ENCODE measurements at regions not wholly inside any gene's neighbourhood (a gene's known extent, or its start where the extent isn't known, plus 50 kb on each side); places are given as distances from the start of the nearest gene placed in this dataset.

DNA sequence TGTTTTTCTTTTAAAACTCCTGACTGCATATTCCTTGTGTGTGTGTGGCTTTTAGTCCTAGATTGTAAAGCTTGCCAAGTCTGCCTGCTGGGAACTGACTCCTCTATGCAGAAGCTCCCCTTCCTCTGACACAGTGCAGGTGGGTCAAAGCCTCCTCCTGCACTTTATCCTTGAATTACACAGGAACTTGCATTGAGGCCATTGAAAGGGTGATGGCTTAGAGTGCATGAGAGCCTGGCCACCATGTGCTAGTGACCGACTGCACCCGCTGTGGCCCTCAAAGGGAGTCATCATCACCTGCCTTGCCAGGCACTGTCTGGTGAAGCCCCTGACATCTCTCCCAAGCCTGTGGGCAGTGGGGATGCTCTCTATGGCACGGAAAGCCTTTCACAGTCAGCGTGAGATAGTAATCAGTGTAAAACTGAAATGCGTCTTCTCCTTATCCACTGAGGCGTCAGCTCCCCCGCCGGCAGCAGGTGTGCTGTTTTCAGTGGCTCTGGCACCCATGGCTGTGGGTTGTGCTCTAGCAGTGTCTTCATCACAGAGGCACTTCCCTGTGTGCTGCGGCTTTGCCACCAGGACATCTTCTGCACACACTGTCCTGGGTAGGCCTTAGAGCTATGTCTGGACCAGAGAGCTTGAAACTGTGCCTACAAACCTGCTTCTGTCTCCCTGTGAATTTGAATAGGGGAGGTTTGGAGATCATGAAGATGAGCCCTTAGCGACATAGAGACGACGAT, 87.9 kb downstream of the THBS2 start:
- no peak for DNase-seq (ENCODE audit: low read depth in 2 of 3, low spot score in 2 of 3)

DNA sequence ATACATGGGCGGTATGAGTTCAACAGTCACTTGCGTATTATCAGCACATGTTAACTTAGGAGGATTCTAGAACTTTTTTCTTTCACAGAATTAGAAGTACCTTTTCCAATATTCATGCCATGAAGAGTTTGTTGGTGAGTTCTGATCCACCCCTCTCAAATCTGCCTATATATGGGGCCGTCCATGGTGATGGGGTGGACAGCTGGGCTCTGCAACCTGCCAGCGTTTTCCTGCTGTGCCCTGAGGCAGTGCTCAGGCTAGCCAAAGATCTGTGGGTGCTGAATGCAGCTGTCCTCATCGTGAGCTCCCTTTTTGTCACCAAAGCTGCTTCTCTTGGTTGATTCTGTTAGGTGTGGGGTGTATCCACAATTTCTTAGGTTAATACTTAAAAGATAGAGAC, 88.7 kb downstream of the THBS2 start:
- DNase-seq (ENCODE audit: low read depth in 2 of 3, low spot score in 2 of 3) = no peak

- no peak for DNase-seq (ENCODE audit: low read depth in 2 of 3, low spot score in 2 of 3)
Observed at GRCh38 chr6:169164451-169164850, 89.2 kb downstream of the THBS2 start.

DNA sequence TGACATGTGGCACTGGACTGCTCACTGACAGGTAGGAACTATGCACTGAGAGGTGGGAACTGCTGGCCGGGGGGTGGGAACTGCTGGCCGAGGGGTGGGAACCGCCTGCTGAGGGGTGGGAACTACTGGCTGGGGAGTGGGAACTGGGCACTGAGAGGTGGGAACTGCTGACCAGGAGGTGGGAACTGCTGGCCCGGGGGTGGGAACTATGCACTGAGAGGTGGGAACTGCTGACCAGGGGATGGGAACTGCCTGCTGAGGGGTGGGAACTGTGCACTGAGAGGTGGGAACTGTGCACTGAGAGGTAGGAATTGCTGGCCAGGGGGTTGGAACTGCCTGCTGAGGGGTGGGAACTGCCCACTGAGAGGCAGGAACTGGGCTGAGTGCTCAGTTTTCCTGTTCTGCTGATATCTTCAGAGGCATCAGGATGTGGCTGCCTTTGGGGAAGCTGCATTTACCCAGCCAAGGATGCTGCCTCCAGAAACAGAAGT, 90.2 kb downstream of the THBS2 start:
- DNase-seq (ENCODE audit: low read depth in 2 of 3, low spot score in 2 of 3) = peak in 2 of 3 donors; percentile 22 to 62

GRCh38 chr6:169162752-169163407, 90.8 kb downstream of the THBS2 start:
- DNase-seq (ENCODE audit: low read depth in 2 of 3, low spot score in 2 of 3) = peak in 2 of 3 donors; percentile 3 to 15

GRCh38 chr6:169162249-169162648, 91.4 kb downstream of the THBS2 start:
- no peak for DNase-seq (ENCODE audit: low read depth in 2 of 3, low spot score in 2 of 3)

DNA sequence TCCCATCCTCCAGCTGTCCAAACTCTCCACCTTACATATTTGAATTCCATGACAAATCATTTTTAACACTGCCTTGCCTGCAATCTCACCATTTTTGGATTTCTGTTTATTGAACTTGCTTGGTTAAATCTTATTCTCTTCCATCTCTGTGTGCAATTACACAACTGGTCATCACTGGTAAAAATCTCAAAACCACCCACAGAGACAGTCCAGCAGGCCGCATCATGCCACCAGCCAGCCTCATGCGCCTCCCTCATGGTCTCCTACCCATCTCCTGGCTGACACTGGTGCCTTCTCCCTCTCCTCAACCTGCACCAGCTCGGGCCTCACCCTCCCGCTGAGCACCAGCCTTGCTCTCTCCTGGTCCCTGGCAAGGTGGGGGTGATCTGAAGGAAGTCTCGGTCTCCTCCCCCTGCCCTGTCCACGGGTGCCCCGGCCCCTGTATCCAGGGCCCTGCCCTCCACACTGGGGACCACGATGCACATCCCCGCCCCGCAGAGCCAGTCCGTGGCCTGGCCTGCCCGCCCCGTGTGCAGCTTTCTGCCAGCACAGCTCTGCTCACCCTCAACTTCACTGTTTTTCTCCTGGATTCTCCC, 92.0 kb downstream of the THBS2 start:
- no peak for DNase-seq (ENCODE audit: low read depth in 2 of 3, low spot score in 2 of 3)

DNA sequence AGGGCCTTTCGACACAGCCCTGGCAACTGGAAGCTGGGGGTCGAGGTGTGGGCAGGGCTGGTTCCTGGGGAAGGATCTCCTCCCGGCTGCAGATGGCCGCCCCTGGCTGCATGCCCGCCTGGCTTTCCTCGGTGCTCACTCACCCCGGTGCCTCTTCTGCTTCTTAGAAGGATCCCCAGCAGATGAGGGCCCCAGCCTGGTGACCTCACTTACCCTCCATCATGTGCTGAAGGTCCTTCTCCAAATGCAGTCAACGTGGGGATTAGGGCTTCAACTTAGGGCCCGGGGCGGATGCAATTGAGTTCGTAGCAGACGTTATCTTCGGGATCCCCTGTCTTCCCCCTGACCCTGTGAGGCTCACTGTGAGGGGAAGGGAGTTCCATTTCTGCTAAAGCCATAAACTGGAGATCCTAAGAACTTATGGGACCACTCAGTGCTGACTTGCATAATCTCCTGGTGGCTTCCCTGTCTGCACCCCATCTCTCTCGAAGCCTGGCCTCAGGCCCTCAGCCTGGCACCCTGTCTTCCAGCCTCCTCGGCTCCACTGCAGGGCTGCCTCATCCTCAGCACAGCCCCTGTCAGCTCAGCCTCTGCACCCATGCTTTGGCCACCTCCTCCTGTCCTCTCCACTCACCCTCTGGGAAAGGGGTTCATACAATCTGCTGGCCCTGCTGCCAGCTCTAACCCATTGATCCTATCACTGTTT, 92.6 kb downstream of the THBS2 start:
- no peak for DNase-seq (ENCODE audit: low read depth in 2 of 3, low spot score in 2 of 3)

- DNase-seq (ENCODE audit: low read depth in 2 of 3, low spot score in 2 of 3) = no peak
Observed at GRCh38 chr6:169160091-169160854, 93.4 kb downstream of the THBS2 start.

- DNase-seq (ENCODE audit: low read depth in 2 of 3, low spot score in 2 of 3) = no peak
Observed at GRCh38 chr6:169159331-169159730, 94.3 kb downstream of the THBS2 start.

DNA sequence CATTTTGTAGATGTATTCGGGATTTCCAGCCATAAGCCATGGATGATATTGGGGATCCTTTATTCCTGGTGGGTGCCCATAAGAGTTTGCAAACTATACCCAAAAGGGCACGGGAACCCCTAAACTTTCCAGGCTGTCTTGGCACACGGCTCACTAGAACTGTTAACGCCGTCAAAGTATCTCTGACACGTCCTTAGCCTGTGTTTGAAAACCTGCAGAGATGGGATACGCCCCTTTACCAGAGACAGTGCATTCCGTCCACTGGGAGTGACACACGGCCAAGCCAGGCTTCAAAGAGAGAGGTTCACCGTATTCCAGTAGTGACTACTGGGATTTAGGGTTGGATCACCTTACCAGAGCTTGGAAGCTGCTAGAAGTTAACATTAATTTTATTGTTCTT, 95.0 kb downstream of the THBS2 start:
- no peak for DNase-seq (ENCODE audit: low read depth in 2 of 3, low spot score in 2 of 3)

- DNase-seq (ENCODE audit: low read depth in 2 of 3, low spot score in 2 of 3) = no peak
Observed at GRCh38 chr6:169158174-169158573, 95.5 kb downstream of the THBS2 start.

- DNase-seq (ENCODE audit: low read depth in 2 of 3, low spot score in 2 of 3) = no peak
Observed at GRCh38 chr6:169157197-169158148, 96.2 kb downstream of the THBS2 start.

DNA sequence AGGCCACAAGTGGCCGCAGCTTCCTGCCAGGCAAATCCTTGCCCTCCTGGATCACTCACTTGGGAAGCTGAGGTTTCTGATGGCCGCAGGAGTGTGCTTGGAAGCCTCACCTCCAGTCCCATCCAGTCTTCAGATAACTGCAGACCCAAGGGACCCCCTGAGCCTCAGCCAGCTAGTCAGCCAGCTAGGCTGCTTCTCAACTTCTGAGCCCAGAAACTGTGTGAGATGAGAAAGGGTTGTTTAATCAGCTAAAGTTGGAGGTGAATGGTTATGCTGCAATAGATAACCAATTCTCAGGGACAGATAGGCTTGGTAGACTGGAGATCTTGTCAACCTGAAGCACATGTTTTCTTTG, 96.9 kb downstream of the THBS2 start:
- no peak for DNase-seq (ENCODE audit: low read depth in 2 of 3, low spot score in 2 of 3)

GRCh38 chr6:169156108-169156792, 97.4 kb downstream of the THBS2 start:
- DNase-seq (ENCODE audit: low read depth in 2 of 3, low spot score in 2 of 3) = no peak

DNA sequence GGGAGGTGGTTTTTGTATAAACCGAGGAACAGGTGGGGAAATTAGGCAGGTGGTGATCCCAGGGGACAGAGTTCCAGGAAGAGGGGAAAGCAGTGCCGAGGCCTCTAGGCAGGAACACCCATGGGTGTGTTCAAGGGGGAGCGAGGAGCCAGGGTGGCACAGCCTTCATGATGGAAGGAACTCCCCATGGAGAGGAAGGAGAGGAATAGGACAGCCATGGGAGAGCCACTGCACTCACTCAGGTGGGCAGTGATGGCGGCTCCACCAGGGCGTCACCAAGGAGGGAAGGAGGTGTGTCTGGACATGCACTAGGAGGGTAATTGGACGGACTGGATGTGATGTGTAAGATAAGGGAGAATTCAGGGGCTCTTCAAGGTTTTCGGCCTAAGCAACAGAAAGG, 98.2 kb downstream of the THBS2 start:
- no peak for DNase-seq (ENCODE audit: low read depth in 2 of 3, low spot score in 2 of 3)

- no peak for DNase-seq (ENCODE audit: low read depth in 2 of 3, low spot score in 2 of 3)
Observed at GRCh38 chr6:169153401-169153800, 100.2 kb downstream of the THBS2 start.

- no peak for DNase-seq (ENCODE audit: low read depth in 2 of 3, low spot score in 2 of 3)
Observed at GRCh38 chr6:169146521-169146920, 107.1 kb downstream of the THBS2 start.

- no peak for DNase-seq (ENCODE audit: low read depth in 2 of 3, low spot score in 2 of 3)
Observed at GRCh38 chr6:169145991-169146501, 107.6 kb downstream of the THBS2 start.

All from hematopoietic multipotent progenitor cell (in vitro differentiated cells).